ENCODE measurements at regions not wholly inside any gene's neighbourhood (a gene's known extent, or its start where the extent isn't known, plus 50 kb on each side); places are given as distances from the start of the nearest gene placed in this dataset.

DNA sequence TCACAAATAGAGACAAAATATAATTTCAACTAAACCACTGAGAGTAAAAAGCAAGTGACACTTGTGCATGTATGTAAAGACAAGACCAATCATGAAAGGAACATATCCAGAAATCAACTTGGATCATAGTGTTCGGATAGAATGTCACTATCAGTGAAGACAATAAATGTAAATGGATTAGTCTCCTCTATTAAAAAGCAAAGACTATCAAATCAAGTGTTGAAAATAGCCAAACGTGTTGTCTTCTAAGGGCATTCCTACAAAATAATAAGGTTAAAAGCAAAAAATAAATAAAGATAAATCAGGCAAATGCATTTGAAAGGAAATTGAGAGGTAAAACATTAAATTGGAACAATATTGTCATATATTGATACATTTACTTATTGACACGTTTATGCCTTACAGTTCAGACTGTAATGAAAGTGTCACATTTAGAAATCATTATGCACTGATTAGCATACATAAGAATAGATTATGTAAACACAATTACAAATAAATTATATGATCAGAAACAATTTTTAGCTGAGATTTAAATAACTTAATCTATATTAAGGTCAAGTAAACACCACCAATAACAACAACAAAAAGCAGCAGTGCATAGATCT, 1100.1 kb downstream of the BRD1 start:
- no peak for TF ChIP-seq ZNF780A (CRISPR knock-in tag; IDR thresholded peaks at IDR 0.05)
- TF ChIP-seq, protein P1, sequence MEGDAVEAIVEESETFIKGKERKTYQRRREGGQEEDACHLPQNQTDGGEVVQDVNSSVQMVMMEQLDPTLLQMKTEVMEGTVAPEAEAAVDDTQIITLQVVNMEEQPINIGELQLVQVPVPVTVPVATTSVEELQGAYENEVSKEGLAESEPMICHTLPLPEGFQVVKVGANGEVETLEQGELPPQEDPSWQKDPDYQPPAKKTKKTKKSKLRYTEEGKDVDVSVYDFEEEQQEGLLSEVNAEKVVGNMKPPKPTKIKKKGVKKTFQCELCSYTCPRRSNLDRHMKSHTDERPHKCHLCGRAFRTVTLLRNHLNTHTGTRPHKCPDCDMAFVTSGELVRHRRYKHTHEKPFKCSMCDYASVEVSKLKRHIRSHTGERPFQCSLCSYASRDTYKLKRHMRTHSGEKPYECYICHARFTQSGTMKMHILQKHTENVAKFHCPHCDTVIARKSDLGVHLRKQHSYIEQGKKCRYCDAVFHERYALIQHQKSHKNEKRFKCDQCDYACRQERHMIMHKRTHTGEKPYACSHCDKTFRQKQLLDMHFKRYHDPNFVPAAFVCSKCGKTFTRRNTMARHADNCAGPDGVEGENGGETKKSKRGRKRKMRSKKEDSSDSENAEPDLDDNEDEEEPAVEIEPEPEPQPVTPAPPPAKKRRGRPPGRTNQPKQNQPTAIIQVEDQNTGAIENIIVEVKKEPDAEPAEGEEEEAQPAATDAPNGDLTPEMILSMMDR (CRISPR knock-in tag; IDR thresholded peaks at IDR 0.05), result no peak
- TF ChIP-seq ISX (CRISPR knock-in tag; conservative IDR thresholded peaks at IDR 0.05), result no peak
- TF ChIP-seq KDM5A (IDR thresholded peaks at IDR 0.05; ENCODE audit: borderline replicate concordance, low read length), result no peak
- TF ChIP-seq HIVEP1 (CRISPR knock-in tag; IDR thresholded peaks at IDR 0.05), result no peak
- no peak for TF ChIP-seq JUND (CRISPR knock-in tag; IDR thresholded peaks at IDR 0.05)
- no peak for TF ChIP-seq ELF3 (CRISPR knock-in tag; IDR thresholded peaks at IDR 0.05)
- no peak for TF ChIP-seq EZH2 (conservative IDR thresholded peaks at IDR 0.05; ENCODE audit: low read depth, low read length)
- no peak for TF ChIP-seq ZNF318 (CRISPR knock-in tag; IDR thresholded peaks at IDR 0.05)
- TF ChIP-seq ZNF710 (CRISPR knock-in tag; IDR thresholded peaks at IDR 0.05; ENCODE audit: borderline replicate concordance), result no peak
- no peak for TF ChIP-seq HOXA7 (CRISPR knock-in tag; IDR thresholded peaks at IDR 0.05)
- no peak for TF ChIP-seq REST (IDR thresholded peaks at IDR 0.05; ENCODE audit: borderline replicate concordance in 1 of 2, low read depth in 1 of 2, low read length in 2 of 2)

Data from HepG2 (cell line).